HepG2 (cell line): ENCODE measurements at regions not wholly inside any gene's neighbourhood (a gene's known extent, or its start where the extent isn't known, plus 50 kb on each side); places are given as distances from the start of the nearest gene placed in this dataset.

Experiments used
- ATAC-seq: fragments of 200-7000 bp; cut with Tn5 transposase; 3 replicates; pipeline ENCODE4 v1.9.1; 2020; ENCODE audit warnings: mild to moderate bottlenecking, moderate library complexity
- BruUV-seq: library from RNA; stranded (reverse); fragments of 400-500 nt; replicated peaks from 2 replicates; lab custom pipeline; 2021; lab: Mats Ljungman, UMichigan
- CTCF ChIA-PET: fragments of 300-600 bp; formaldehyde crosslinking; extraction: SDS; loops from one replicate; lab custom pipeline; 2021; ENCODE audit warnings: low total read pairs, inconsistent platforms, low intra/inter-chr PET ratio; lab: Yijun Ruan, JAX
- POLR2A ChIA-PET: fragments of 350-600 bp; sonication (Branson Sonifier 250); formaldehyde crosslinking; loops from one replicate; lab custom pipeline; 2020; ENCODE audit warnings: antibody characterized with exemption, inconsistent platforms; lab: Yijun Ruan, JAX
- DNase-seq: peaks from one replicate; pipeline ENCODE4 v3.0.0-alpha.2; 2015; ENCODE audit warnings: low spot score
- FAIRE-seq: peaks from 3 replicates; lab custom pipeline; 2011; peaks lifted over from hg19 to GRCh38; lab: Jason Lieb, UNC
- H2AFZ ChIP-seq: one replicate; pipeline ENCODE4 v1.6.1; 2011; ENCODE audit warnings: low read length, inconsistent platforms
- H3K27ac ChIP-seq: fragments of 300-600 bp; 3 replicates; pipeline ENCODE4 v1.8.0; 2011; ENCODE audit warnings: mixed run types, mild to moderate bottlenecking, mixed read lengths, low read length, inconsistent platforms; ENCODE audit not compliant: insufficient read depth; ENCODE audit errors: extremely low read length
- H3K27me3 ChIP-seq, 2 experiments: fragments of 200-600 bp in 1 of 2; 2 replicates in 1 of 2; 3 replicates in 1 of 2; pipeline versions ENCODE4 v1.6.0 to v1.8.0; 2011; ENCODE audit warnings: low read length in 2 of 2, mild to moderate bottlenecking in 2 of 2, moderate library complexity in 2 of 2, inconsistent platforms in 1 of 2; ENCODE audit not compliant: insufficient read depth in 2 of 2, control insufficient read depth in 1 of 2
- H3K36me3 ChIP-seq, 2 experiments: fragments of 200-600 bp in 1 of 2; replicated peaks in 1 of 2; 2 replicates in 1 of 2; 3 replicates in 1 of 2; pipeline versions ENCODE4 v1.5.1 to v1.8.0; 2011; ENCODE audit warnings: low read length in 2 of 2, inconsistent platforms in 1 of 2; ENCODE audit not compliant: insufficient read depth in 2 of 2, control insufficient read depth in 1 of 2
- H3K4me1 ChIP-seq: 2 replicates; pipeline ENCODE4 v1.5.1; 2012; ENCODE audit warnings: low read length, inconsistent platforms; ENCODE audit not compliant: insufficient read depth
- H3K4me2 ChIP-seq: 2 replicates; pipeline ENCODE4 v1.6.0; 2011; ENCODE audit warnings: low read depth, low read length, inconsistent platforms
- H3K4me3 ChIP-seq, 3 experiments: fragments of 200-600 bp in 1 of 3; sonication (generic), shearing (Covaris generic) in 1 of 3; replicated peaks in 1 of 3; 2 replicates each; pipeline ENCODE4 v1.5.1; 2011 to 2016; ENCODE audit warnings: low read length in 3 of 3, inconsistent platforms in 2 of 3, low read depth in 2 of 3, mild to moderate bottlenecking in 2 of 3, control low read depth in 1 of 3, mixed read lengths in 1 of 3; ENCODE audit not compliant: insufficient read depth in 1 of 3
- H3K79me2 ChIP-seq: one replicate; pipeline ENCODE4 v1.6.1; 2011; ENCODE audit warnings: low read length, inconsistent platforms; ENCODE audit not compliant: insufficient read depth
- H3K9ac ChIP-seq: 2 replicates; pipeline ENCODE4 v1.6.0; 2011; ENCODE audit warnings: mild to moderate bottlenecking, low read depth, low read length, inconsistent platforms; ENCODE audit not compliant: insufficient read depth
- H3K9me3 ChIP-seq: 2 replicates; pipeline ENCODE4 v1.5.1; 2012; ENCODE audit warnings: mild to moderate bottlenecking, low read length
- H4K20me1 ChIP-seq: 2 replicates; pipeline ENCODE4 v1.6.0; 2011; ENCODE audit warnings: inconsistent platforms, mild to moderate bottlenecking, low read length, moderate library complexity; ENCODE audit not compliant: insufficient read depth
- HHEX ChIP-seq: IDR thresholded peaks from 2 replicates; pipeline ENCODE4 v1.6.1; 2016; ENCODE audit warnings: control low read depth
- POGK ChIP-seq: sonication (generic); formaldehyde crosslinking; conservative IDR thresholded peaks from 2 replicates; pipeline ENCODE4 v1.8.0; 2022; ENCODE audit warnings: mild to moderate bottlenecking, moderate library complexity, missing genetic modification reagents
- POGZ ChIP-seq: sonication (generic); formaldehyde crosslinking; IDR thresholded peaks from 2 replicates; pipeline ENCODE4 v1.4.0; 2020; ENCODE audit warnings: mild to moderate bottlenecking, missing genetic modification reagents
- SIN3B ChIP-seq: fragments of 150-350 bp; IDR thresholded peaks from 2 replicates; pipeline ENCODE4 v1.6.1; 2014; ENCODE audit warnings: low read length
- THAP9 ChIP-seq: sonication (generic); formaldehyde crosslinking; IDR thresholded peaks from 2 replicates; pipeline ENCODE4; 2020; ENCODE audit warnings: missing genetic modification reagents, mild to moderate bottlenecking, borderline replicate concordance
- ZNF318 ChIP-seq: sonication (generic); formaldehyde crosslinking; IDR thresholded peaks from 2 replicates; pipeline ENCODE4 v1.4.0; 2020; ENCODE audit warnings: mild to moderate bottlenecking, missing genetic modification reagents
- ZNF329 ChIP-seq: sonication (generic); formaldehyde crosslinking; IDR thresholded peaks from 2 replicates; pipeline ENCODE4 v1.9.0; 2021; ENCODE audit warnings: low read depth, mild to moderate bottlenecking, missing genetic modification reagents
- ZNF333 ChIP-seq: sonication (generic); formaldehyde crosslinking; IDR thresholded peaks from 2 replicates; pipeline ENCODE4 v1.4.0; 2020; ENCODE audit warnings: mild to moderate bottlenecking, missing genetic modification reagents, borderline replicate concordance
- ZNF503 ChIP-seq: sonication (generic); formaldehyde crosslinking; IDR thresholded peaks from 2 replicates; pipeline ENCODE4 v1.4.0; 2020; ENCODE audit warnings: missing genetic modification reagents
- WGBS: methylation state at CpG from one replicate; pipeline ENCODE4 v1.1.6; 2017; ENCODE audit warnings: low lambda C conversion rate; 5-methylcytosine and 5-hydroxymethylcytosine counted together
- in situ Hi-C: cut with HindIII; loops from 2 replicates; pipeline ENCODE4 v1.10.0; 2017; ENCODE audit warnings: low pct_unique_long_range_greater_than_20kb; ENCODE audit not compliant: extremely low pct_ligation_motif_present
- intact Hi-C: fragments of 100-400 bp; cut with micrococcal nuclease; formaldehyde crosslinking; loops from one replicate; pipeline ENCODE4 v1.10.0; 2022; ENCODE audit not compliant: unreplicated experiment

GRCh38 chr10:56142092-56142728 lies 218.8 kb downstream of the ZWINT start:
- CTCF ChIA-PET, result no interaction called here
- DNase-seq (no peak), ATAC-seq (no peak), FAIRE-seq (no peak)
- Histone ChIP-seq H3K4me1 (no peaks in the 10 kb centered on the region), H3K4me2 (no peak overlapping the region), H3K9me3 (no peaks in the 10 kb centered on the region), H2AFZ (no peak overlapping the region), H3K27ac (no peak overlapping the region), H4K20me1 (no peaks in the 10 kb centered on the region), H3K36me3 (no peaks in the 10 kb centered on the region), H3K4me3 (no peak overlapping the region), H3K27me3 (no peaks in the 10 kb centered on the region), H3K9ac (no peak overlapping the region), H3K79me2 (no peaks in the 10 kb centered on the region)
- in situ Hi-C loops, result no loop called here
- BruUV-seq, result no TSS peak
- WGBS, result 32% methylated on average over 1 of the region's 1 CpG
- POLR2A ChIA-PET, result no interaction called here
- intact Hi-C loops, result no loop called here
- TF ChIP-seq ZNF318 (no peak), THAP9 (CRISPR knock-in tag) (no peak), POGZ (CRISPR knock-in tag) (no peak), HHEX (CRISPR knock-in tag) (no peak), ZNF503 (CRISPR knock-in tag) (no peak), SIN3B (no peak), POGK (no peak), ZNF329 (no peak), ZNF333 (no peak)
